Fibroblast of villous mesenchyme (primary cell): ENCODE measurements at regions not wholly inside any gene's neighbourhood (a gene's known extent, or its start where the extent isn't known, plus 50 kb on each side); places are given as distances from the start of the nearest gene placed in this dataset.

Source experiments
- DNase-seq: peaks from one replicate; pipeline ENCODE4 v3.0.0-alpha.2; 2010; ENCODE audit warnings: low read depth
- H3K4me3 ChIP-seq: 2 replicates; pipeline ENCODE4 v1.5.1; 2011; ENCODE audit warnings: low read depth, mild to moderate bottlenecking, low read length
- TF ChIP-seq, protein P1 (sequence below): IDR thresholded peaks from 2 replicates; pipeline ENCODE4 v1.5.1; 2012; ENCODE audit warnings: low read depth, mild to moderate bottlenecking, low read length; ENCODE audit not compliant: insufficient read depth

- TF ChIP-seq, protein P1, sequence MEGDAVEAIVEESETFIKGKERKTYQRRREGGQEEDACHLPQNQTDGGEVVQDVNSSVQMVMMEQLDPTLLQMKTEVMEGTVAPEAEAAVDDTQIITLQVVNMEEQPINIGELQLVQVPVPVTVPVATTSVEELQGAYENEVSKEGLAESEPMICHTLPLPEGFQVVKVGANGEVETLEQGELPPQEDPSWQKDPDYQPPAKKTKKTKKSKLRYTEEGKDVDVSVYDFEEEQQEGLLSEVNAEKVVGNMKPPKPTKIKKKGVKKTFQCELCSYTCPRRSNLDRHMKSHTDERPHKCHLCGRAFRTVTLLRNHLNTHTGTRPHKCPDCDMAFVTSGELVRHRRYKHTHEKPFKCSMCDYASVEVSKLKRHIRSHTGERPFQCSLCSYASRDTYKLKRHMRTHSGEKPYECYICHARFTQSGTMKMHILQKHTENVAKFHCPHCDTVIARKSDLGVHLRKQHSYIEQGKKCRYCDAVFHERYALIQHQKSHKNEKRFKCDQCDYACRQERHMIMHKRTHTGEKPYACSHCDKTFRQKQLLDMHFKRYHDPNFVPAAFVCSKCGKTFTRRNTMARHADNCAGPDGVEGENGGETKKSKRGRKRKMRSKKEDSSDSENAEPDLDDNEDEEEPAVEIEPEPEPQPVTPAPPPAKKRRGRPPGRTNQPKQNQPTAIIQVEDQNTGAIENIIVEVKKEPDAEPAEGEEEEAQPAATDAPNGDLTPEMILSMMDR = no peak
- DNase-seq = peak; percentile 59
- no peak overlapping the region for H3K4me3 ChIP-seq
Observed at GRCh38 chr2:9076210-9076609, 72.7 kb upstream of the MBOAT2 start.

- TF ChIP-seq, protein P1 = no peak
- no peak for DNase-seq
- H3K4me3 ChIP-seq = no peak overlapping the region
Observed at GRCh38 chr2:9074930-9075329, 71.4 kb upstream of the MBOAT2 start.

- TF ChIP-seq, protein P1 = no peak
- no peak for DNase-seq
- H3K4me3 ChIP-seq = no peak overlapping the region
Observed at GRCh38 chr2:9071584-9072124, 68.2 kb upstream of the MBOAT2 start.

DNA sequence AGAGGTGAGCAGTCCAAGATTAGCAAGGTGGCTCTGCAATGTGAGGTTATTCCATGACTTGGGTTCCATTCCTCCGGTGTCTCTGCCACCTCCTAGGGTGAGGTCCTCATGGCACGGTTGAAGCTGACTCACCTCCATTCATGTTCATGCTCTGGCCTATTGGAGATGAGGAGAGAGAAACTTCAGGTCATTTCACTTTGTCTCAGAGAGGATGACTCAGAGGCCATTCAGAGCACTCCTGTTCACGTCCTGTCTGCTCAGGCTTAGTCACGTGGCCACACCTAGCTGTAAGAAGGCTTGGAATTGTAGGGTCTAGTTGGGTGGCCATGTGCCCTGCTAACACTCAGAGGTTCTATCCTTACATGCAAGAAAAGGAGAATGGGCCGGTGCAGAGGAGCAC is 67.5 kb upstream of the MBOAT2 start:
- TF ChIP-seq, protein P1 = no peak
- no peak overlapping the region for H3K4me3 ChIP-seq
- peak; percentile 34 for DNase-seq

- no peak for DNase-seq
- TF ChIP-seq, protein P1 = no peak
- no peak overlapping the region for H3K4me3 ChIP-seq
Observed at GRCh38 chr2:9069543-9069942, 66.1 kb upstream of the MBOAT2 start.

GRCh38 chr2:9065901-9066300 is 62.4 kb upstream of the MBOAT2 start:
- no peak for DNase-seq
- H3K4me3 ChIP-seq = no peak overlapping the region
- TF ChIP-seq, protein P1 = no peak

GRCh38 chr2:9063023-9063606 is 59.6 kb upstream of the MBOAT2 start:
- TF ChIP-seq, protein P1 = no peak
- H3K4me3 ChIP-seq = no peak overlapping the region
- DNase-seq = peak; percentile 37
